Breast epithelium (tissue), 3 donors: ENCODE measurements at regions not wholly inside any gene's neighbourhood (a gene's known extent, or its start where the extent isn't known, plus 50 kb on each side); places are given as distances from the start of the nearest gene placed in this dataset.

Experiments
- POLR2A ChIP-seq: fragments of 450-650 bp; IDR thresholded peaks from one replicate; pipeline ENCODE4 v1.6.1; 2016; ENCODE audit warnings: antibody characterized with exemption, mild to moderate bottlenecking, moderate library complexity
- POLR2AphosphoS5 ChIP-seq, 3 donors: sonication (generic); formaldehyde crosslinking; IDR thresholded peaks; one replicate each; pipeline ENCODE4 v1.6.1; 2017; ENCODE audit warnings: antibody characterized with exemption in 3 of 3
- TF ChIP-seq, protein P1 (sequence below), 3 donors: fragments of 450-650 bp; IDR thresholded peaks; one replicate each; pipeline ENCODE4 v1.5.1; 2016 to 2017; ENCODE audit warnings: antibody characterized with exemption in 3 of 3, mild to moderate bottlenecking in 3 of 3, moderate library complexity in 3 of 3

DNA sequence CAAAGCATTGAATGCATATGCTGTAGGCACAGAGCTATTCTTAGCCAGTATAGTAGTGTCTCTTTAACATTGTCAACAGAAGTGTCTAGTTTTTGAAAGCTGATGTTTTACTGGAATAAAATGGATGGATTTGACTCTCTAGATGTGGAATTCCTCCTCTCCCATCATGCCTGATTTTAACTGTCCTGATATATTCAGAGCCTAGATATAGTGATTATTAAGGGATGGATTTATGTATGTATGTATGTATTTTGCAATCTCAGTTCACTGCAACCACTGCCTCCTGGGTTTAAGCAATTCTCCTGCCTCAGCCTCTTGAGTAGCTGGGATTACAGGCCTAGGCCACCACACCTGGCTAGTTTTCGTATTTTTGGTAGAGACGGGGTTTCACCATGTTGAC is 144.8 kb upstream of the NAV3 start:
- TF ChIP-seq, protein P1, sequence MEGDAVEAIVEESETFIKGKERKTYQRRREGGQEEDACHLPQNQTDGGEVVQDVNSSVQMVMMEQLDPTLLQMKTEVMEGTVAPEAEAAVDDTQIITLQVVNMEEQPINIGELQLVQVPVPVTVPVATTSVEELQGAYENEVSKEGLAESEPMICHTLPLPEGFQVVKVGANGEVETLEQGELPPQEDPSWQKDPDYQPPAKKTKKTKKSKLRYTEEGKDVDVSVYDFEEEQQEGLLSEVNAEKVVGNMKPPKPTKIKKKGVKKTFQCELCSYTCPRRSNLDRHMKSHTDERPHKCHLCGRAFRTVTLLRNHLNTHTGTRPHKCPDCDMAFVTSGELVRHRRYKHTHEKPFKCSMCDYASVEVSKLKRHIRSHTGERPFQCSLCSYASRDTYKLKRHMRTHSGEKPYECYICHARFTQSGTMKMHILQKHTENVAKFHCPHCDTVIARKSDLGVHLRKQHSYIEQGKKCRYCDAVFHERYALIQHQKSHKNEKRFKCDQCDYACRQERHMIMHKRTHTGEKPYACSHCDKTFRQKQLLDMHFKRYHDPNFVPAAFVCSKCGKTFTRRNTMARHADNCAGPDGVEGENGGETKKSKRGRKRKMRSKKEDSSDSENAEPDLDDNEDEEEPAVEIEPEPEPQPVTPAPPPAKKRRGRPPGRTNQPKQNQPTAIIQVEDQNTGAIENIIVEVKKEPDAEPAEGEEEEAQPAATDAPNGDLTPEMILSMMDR (IDR thresholded peaks at IDR 0.05) = no peak
- TF ChIP-seq POLR2A (no peak), POLR2AphosphoS5 (IDR thresholded peaks at IDR 0.05) (no peak)
